CD4-positive, alpha-beta T cell treated with Interleukin-6 for 4 hours (primary cell): ENCODE measurements at regions not wholly inside any gene's neighbourhood (a gene's known extent, or its start where the extent isn't known, plus 50 kb on each side); places are given as distances from the start of the nearest gene placed in this dataset.
"Not testable (repeated sequence)": the region's sequence is repeated elsewhere in the genome, so short reads cannot be mapped to it uniquely, and the experiment has no call there.

Source experiments
- DNase-seq: peaks from one replicate; pipeline ENCODE4 v3.0.0-alpha.2; 2020; ENCODE audit warnings: mixed read lengths

DNA sequence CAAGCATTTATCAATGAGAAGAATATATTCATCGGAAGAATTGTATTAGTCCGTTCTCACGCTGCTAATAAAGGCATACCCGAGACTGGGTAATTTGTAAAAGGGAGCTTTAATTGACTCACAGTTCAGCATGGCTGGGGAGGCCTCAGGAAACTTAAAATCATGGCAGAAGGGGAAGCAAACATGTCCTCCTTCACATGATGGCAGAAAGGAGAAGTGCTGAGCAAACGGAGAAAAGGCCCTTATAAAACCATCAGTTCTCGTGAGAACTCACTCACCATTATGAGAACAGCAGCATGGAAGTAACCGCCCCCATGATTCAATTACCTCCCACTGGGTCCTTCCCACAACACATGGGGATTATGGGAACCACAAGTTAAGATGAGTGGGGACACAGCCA, 1688.2 kb downstream of the SPATA31A7 start:
- DNase-seq = not testable (repeated sequence)

DNA sequence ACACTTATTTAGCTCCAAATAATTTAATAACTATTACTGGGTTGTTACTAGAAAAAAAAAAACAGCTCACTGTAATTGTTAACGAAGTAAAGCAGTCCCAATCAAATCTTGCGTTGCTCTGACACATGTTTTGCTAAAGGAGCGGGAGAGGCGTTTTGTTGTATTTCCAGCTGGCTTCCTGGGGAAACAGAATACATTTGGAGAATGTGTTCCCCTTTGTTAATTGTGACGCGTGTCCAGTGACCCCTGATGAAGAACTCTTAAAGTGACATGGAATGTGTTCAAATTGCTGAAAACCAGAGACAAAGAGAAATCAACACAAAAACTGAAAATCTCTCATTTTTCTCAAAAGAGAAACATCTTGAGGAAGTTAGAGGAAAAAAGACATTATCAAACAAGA, 1690.6 kb downstream of the SPATA31A7 start:
- DNase-seq = not testable (repeated sequence)

DNA sequence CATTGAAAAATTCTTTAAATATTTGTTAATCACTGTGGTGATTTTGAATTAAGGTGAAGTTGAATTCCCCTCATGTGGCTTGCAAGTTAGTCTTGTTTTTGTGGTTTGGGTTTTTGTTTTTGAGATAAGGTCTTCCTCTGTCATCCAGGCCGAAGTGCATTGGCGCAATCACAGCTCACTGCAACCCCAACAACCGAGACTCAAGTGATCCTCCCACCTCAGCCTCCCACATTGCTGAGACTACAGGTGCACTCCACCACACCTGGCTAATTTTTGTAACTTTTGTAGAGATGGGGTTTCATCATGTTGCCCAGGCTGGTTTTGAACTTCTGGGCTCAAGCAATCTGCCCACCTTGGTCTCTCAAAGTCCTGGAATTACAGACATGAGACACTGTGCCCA, 1691.1 kb downstream of the SPATA31A7 start:
- DNase-seq = not testable (repeated sequence)

DNA sequence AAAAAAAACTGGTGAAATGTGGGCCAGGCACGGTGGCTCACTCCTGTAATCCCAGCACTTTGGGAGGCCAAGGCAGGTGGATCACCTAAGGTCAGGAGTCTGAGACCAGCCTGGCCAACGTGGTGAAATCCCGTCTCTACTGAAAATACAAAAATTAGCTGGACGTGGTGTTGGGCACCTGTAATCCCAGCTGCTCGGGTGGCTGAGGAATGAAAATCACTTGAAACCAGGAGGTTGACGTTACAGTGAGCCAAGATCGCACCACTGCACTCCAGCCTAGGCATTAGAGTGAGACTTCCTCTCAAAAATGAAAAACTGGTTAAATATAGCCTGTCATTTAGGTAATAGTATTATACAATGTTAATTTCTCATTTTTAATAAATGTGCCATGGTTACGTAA, 1692.0 kb downstream of the SPATA31A7 start:
- DNase-seq = not testable (repeated sequence)

DNA sequence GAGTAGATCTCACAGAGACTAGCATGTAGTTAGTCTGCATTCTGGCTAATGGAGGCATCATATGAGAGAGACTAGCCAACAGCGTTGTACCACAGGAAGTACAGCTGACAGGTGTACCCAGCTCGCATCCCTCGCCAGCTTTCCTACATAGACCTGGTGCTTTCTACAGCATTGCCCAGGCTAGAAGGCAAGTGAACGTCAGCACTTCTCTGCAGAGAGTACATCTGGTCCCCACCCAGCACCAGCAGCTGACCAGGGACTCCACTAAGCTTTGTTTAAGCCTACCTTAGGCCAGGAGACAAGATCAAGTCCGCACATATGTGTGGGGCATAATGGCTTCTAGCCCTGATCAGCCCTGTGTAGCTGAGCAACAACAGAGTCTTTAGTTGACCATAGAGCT, 1692.9 kb downstream of the SPATA31A7 start:
- not testable (repeated sequence) for DNase-seq

DNA sequence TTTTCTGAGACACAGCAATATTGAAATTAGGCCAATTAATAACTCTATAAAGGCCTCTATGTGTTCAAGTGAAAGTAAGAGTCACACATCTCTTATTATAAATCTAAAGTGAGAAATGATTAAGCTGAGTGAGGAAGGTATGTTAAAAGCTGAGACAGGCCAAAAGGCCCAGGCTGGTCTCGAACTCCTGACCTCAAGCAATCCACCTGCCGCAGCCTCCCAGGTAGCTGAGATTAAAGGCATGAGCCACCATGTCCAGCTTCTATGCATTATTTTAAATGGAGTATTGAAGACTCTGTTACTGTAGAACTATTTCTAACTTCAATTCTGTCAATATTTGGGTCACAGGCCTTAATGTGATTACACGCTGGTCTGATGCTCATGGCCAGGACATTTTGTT, 1706.9 kb downstream of the SPATA31A7 start:
- DNase-seq = not testable (repeated sequence)

DNA sequence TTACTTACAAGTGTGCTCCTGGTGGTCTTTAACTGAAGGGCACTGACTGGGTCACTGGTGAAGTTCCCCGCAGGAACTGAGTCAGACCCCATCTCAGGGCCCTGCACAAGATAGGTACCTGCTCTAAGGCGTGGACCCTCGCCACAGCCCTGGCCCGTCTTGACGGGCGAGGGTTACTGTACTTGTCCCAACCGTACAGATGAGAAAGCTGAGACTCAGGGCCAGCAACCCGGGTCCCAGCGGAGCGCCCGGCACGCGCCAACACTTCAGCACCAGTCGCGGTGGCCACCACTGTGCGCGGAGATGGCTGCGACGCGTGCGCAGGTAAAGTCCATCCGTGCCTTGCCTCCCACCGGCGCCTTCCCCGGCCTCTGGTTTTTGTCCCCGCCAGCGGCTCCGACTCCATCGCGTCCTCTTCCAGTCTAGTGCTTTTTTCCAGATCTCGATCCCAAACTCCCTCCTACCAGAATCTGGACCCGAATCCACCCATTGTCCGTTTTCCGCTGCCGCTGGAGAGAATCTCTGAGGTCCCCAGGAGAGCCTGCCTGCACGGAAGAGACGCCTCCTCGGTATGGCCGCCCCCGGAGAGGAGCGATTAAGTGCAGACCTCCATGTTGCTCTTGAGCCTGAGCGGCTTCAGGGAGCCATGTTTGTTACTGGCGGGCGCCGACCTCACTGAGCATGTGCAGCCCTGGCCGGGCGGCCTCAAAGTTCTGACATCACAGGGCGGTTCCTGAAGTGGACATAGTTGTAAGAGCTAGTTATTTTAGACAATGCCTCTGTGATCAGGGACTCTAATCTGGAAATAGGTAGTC, 1707.8 kb downstream of the SPATA31A7 start:
- DNase-seq = not testable (repeated sequence)

DNA sequence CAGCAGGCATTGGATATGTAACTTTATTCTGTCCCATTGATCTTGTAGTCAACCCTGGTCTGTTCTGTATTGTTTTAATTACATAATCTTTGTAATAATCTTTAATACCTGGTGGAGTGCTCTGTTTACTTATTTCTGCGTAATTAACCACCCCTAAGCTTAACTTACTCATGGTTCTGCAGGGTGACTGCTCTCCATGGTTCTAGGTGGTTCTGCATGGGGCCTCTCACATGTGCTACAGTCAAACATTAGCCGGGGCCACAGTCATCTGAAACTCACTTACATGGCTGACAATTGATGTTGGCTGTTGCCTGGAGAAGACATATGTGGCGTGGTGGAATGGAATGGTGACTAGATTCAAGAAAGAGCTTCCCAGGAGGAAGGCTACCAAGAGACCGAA, 1709.8 kb downstream of the SPATA31A7 start:
- DNase-seq = not testable (repeated sequence)

DNA sequence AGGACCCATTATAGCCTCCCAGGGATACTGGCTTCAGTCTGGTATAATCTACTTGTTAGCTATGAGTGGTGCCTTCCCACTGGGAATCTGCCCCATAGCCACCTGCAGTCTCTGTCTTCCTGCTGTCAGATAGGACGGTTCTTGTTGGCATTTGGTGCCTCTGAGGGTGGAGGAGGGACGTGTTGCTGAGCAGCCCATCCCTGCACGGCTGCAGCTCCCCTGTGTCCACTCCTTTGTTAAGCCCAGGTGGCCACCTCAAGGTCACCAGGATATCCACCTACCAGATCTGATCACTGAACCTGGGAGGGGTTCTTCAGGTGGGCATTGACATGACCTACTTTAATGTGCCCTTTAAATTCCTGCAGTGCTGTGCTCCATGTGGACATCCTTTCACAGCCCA, 1714.2 kb downstream of the SPATA31A7 start:
- not testable (repeated sequence) for DNase-seq

DNA sequence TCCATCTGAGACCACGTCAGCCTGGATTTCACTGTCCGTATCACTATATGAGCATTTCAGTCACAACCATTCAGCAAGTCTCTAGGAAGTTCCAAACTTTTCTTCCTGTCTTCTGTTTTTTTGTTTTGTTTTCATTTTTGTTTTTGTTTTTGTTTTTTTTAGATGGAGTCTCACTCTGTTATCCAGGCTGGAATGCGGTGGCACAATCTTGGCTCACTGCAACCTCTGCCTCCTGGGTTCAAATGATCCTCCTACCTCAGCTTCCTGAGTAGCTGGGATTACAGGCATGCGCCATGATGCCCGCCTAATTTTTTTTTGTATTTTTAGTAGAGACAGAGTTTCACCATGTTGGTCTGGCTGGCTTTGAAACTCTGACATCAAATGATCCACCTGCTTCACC, 1715.9 kb downstream of the SPATA31A7 start:
- not testable (repeated sequence) for DNase-seq

DNA sequence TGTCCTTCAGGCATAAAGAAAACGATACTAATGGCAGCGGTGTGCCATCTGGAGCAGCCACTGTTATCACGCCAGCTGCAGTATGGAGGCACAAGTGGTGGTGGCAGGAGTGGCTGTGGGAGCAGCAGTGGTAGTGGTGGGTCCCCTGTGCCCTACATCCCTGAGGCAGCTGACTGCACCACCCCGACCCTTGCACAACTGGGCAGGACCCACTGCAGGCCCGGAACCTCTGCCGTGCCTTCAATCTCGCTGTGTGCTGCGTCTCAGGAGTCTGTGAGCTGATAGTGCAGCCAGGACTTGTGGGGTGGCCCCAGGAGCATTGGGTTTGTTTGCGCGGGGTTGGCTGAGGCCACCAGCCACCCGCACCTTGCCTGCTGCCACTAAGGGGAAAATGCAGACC, 1718.0 kb downstream of the SPATA31A7 start:
- not testable (repeated sequence) for DNase-seq

DNA sequence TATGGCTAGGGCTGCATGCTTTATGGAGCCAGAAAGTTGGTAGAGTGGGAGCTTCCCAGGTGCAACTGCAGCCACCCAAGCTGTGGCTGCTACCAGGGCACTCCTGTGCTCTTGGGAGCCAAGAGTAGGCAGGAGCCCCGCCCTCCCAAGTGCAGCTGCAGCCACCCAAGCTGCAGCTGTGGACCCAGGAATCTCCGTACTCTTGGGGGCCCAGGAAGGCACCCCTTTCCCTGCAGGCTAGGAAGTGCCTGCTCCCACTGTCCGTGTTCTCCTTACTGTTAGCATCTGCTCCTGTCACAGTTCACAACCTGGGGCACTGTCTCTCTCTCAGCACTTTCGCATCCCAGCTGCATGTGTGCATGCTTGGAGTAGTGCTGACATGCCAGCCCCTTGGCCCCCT, 1718.4 kb downstream of the SPATA31A7 start:
- not testable (repeated sequence) for DNase-seq

DNA sequence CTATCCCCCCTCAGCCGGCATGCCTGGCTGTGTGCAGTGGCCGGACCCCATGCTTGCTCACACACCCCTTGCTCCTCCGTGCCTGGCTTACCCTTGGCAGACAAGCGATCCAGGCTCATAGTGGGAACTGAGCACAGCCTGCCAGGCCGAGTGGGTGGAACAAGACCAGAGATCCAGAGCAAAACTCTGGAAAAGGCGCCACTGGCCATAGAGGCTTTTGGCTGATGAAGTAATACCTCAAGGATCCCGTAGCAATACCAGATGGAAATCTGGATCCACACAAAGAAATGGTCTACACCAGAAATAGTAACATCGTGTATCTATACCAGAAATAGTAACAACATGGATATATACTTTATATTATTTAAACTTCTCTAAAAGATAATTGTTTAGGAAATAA, 1719.6 kb downstream of the SPATA31A7 start:
- not testable (repeated sequence) for DNase-seq

DNA sequence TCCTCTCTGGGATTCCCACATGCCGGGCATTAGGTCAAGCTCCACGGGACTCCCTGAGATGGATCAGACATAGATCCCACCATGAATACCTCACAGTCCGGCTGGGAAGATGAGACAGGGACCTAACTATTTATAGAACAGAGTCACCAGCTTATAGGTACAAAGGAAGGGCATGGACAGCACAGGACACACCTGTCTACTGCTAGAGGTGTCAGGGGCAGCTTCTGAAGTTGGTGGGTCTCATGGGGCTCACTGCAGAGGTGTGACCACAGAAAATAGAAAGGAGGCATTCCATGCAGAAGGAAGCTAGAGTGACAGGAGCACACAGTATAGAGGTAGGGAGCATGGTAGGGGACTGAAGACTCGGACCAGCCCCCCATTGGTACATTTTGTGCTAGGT, 1722.4 kb downstream of the SPATA31A7 start:
- DNase-seq = not testable (repeated sequence)

DNA sequence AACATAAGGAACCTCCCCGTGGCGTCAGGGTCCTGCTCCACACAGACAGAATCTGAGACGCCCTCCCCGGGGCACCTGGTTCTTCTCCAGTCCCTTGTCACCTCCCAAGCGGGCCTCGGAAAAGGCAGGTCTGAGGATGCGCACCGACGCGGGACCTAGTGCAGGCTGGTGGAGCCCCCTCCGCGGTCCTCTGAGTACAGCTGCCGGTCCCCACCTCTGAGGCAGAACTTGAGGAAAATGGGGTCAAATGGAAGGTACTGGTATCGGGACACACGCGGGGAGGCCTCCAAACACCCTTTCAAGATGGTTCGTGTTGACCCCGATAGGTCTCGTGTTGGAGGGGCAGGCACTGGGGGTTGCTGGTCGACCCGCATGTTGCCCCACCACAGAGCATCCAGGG, 1725.3 kb downstream of the SPATA31A7 start:
- not testable (repeated sequence) for DNase-seq

DNA sequence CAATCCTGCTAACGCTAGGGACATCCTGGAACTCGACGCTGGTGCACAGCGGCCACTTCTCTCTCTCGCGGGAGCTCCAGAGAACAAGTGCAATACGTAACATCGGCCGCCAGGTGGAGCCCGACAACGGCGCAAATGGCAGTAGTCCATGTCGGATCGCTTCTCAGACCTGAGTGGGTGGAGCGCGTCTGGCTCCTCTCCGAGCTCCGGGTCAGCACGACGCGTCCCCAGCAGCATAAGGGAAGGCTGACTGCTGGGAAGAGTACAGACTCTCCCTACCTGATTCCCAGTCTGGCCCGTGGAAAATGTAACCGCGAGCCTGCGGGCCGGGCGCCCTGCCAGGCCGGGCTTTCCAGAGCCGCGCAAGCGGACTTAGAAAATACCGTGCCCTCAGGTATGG, 1725.8 kb downstream of the SPATA31A7 start:
- not testable (repeated sequence) for DNase-seq

DNA sequence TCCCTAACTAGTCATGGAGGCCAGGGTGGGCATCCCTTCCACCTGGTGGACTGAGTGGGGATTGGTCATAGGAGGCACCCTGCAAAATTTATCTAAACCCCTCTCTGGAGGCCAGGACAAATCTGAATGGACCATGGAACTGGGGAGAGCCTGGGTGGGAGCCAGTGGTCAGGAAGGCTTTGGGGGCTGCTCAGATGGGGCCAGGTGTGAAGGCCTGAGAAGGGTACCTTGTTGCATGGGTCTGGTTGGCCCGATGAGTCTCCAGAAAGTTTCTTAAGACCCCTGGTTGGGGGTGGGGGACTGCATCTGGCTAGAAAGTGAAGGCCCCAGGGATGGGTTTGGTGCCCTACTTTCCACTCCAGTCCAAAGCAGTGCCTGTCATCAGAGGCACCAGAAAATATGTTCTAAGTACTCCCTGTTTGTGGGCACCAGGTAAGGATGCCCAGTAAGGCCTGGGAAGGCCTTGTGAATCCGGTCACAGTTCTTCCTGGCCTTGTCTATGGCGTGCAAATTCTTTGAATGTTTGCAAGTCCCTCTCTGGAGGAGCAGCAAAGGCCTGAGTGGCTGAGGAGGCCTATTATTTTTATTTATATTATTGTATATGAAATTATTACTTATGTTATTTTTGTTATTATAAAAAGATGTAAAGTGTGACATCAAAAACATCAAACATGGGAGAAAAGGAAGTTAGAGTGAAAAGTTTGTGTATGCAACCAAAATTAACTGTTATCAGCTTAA, 1729.0 kb downstream of the SPATA31A7 start:
- not testable (repeated sequence) for DNase-seq

DNA sequence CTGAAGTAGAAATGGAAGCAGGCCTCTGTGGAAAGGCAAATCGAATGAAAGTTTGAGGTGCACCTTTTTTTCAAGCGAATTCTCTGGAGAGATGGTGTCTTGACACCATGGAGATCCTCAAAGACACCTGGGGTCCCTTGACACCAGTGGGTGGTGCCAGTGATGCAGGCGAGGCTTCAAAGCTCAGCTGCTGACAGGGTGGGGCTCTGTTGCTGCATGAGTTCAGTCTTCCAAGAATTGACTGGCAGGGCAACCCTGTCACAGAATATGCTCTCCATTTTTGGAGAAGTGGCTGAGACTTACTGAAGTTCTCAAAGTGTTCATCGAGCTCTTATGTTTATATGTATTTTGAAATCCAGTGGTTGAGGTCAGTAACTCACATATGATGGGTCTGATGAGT, 1741.6 kb downstream of the SPATA31A7 start:
- DNase-seq = not testable (repeated sequence)

DNA sequence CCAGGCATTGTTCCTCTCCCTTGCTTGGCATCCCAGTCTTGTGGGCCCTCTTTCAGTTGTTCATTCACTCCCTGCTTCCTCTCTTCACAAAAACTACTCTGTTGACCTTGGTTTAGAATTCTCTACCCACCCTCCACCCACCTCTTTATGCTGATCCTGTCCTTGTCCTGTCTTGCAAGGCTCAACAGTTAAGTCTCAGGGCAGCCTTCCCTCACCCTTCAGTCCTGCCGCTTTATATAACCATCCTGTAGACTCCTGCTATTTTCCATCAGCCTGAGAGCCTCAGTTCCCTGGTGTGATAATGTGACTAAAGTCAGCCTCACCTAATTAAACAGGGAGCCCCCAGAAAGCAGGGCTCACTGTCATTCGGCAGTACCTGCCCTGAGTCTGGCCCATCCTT, 1763.0 kb downstream of the SPATA31A7 start:
- DNase-seq = not testable (repeated sequence)
